ENCODE measurements at regions not wholly inside any gene's neighbourhood (a gene's known extent, or its start where the extent isn't known, plus 50 kb on each side); places are given as distances from the start of the nearest gene placed in this dataset.
A peak's percentile ranks its signal among the peaks of the same experiment; 100 is the strongest.

DNA sequence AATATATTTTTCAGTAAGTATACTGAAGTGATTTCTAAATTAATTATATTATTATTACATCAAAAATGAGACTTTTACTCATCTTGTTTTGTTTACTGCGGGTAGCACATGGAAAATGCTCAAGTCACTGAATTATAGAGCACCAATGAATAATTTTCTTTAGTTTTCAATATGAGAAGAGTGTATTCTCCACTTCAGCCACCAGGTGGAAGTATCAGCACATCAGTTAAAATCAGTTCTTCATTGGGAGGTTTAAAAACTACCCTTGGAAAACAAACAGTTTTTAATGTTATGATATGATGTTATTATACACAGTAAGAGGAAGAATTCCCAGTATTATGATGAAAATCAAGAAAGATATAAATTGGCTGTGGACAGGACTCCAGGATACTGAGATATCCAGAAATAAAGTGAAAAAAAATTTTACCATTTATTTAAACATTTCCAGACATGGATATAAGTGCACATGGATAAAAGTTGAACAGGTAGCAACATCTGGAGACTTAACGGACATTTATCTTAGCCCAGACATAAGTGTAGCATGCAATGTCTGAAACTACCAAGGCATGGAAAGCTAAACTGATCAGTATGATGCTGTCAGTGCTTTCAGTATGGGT is 467.3 kb downstream of the KCNJ2 start:
- H3K36me3 ChIP-seq (ENCODE audit: insufficient read depth, low read length, poor library complexity, severe bottlenecking) = no peaks in the 10 kb centered on the region
- BruUV-seq (replicated peaks) = no TSS peak
- ChIA-PET POLR2A (ENCODE audit: low non-redundant PET) (no interaction called here), CTCF (no interaction called here)
- no peak for TF ChIP-seq EZH2 (IDR thresholded peaks at IDR 0.05; ENCODE audit: borderline replicate concordance, low read depth, low read length, poor library complexity, severe bottlenecking)
- TF ChIP-seq, protein P1, sequence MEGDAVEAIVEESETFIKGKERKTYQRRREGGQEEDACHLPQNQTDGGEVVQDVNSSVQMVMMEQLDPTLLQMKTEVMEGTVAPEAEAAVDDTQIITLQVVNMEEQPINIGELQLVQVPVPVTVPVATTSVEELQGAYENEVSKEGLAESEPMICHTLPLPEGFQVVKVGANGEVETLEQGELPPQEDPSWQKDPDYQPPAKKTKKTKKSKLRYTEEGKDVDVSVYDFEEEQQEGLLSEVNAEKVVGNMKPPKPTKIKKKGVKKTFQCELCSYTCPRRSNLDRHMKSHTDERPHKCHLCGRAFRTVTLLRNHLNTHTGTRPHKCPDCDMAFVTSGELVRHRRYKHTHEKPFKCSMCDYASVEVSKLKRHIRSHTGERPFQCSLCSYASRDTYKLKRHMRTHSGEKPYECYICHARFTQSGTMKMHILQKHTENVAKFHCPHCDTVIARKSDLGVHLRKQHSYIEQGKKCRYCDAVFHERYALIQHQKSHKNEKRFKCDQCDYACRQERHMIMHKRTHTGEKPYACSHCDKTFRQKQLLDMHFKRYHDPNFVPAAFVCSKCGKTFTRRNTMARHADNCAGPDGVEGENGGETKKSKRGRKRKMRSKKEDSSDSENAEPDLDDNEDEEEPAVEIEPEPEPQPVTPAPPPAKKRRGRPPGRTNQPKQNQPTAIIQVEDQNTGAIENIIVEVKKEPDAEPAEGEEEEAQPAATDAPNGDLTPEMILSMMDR (conservative IDR thresholded peaks at IDR 0.05; ENCODE audit: low read depth, low read length) = peak; percentile 72
- intact Hi-C loops (cut with micrococcal nuclease; ENCODE audit: unreplicated experiment) = loop anchor here (1.0 to 5.0 kb wide), 3 partner anchors 446 to 1906 kb away; no protein-coding TSS in a partner anchor
- H3K27ac ChIP-seq (ENCODE audit: low read depth, low read length, poor library complexity, severe bottlenecking) = no peak overlapping the region
- no peaks in the 10 kb centered on the region for H3K4me1 ChIP-seq (ENCODE audit: insufficient read depth, low read length, poor library complexity, severe bottlenecking)
- no peaks in the 10 kb centered on the region for H3K9me3 ChIP-seq (ENCODE audit: low read depth, low read length, poor library complexity, severe bottlenecking)
- H3K27me3 ChIP-seq (replicated peaks; ENCODE audit: insufficient read depth, low read depth, low read length, poor library complexity) = no peaks in the 10 kb centered on the region
- no peak overlapping the region for H3K4me3 ChIP-seq (ENCODE audit: low read depth, low read length, poor library complexity, severe bottlenecking)
- peak; percentile 58 for DNase-seq (ENCODE audit: low spot score)

DNA sequence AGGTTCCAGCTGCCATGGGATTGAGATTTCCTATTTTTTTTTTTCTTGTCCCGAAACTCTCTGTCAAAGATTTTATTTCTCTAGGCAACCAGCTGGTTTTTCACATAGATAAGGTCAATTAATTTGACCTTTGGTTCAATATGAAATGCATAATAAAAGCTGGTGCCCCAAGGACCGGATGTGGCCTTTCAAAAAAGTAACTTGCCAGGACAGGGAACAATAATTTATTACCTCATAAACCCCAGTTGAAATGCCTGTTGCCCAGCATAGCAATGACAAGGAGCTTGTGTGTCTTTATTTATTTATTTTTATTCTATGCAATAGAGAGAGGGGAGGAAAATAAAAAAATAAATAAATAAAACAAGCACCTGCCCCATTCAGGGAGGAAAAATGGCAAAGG is 472.7 kb downstream of the KCNJ2 start:
- H3K27me3 ChIP-seq (replicated peaks; ENCODE audit: insufficient read depth, low read depth, low read length, poor library complexity) = no peaks in the 10 kb centered on the region
- intact Hi-C loops (cut with micrococcal nuclease; ENCODE audit: unreplicated experiment) = no loop called here
- no peak for DNase-seq (ENCODE audit: low spot score)
- H3K9me3 ChIP-seq (ENCODE audit: low read depth, low read length, poor library complexity, severe bottlenecking) = no peaks in the 10 kb centered on the region
- TF ChIP-seq, protein P1 (conservative IDR thresholded peaks at IDR 0.05; ENCODE audit: low read depth, low read length) = no peak
- TF ChIP-seq EZH2 (IDR thresholded peaks at IDR 0.05; ENCODE audit: borderline replicate concordance, low read depth, low read length, poor library complexity, severe bottlenecking) = no peak
- CTCF ChIA-PET = no interaction called here
- no TSS peak for BruUV-seq (replicated peaks)
- H3K4me3 ChIP-seq (ENCODE audit: low read depth, low read length, poor library complexity, severe bottlenecking) = no peak overlapping the region
- no peaks in the 10 kb centered on the region for H3K4me1 ChIP-seq (ENCODE audit: insufficient read depth, low read length, poor library complexity, severe bottlenecking)
- no peak overlapping the region for H3K27ac ChIP-seq (ENCODE audit: low read depth, low read length, poor library complexity, severe bottlenecking)
- no peaks in the 10 kb centered on the region for H3K36me3 ChIP-seq (ENCODE audit: insufficient read depth, low read length, poor library complexity, severe bottlenecking)
- POLR2A ChIA-PET (ENCODE audit: low non-redundant PET) = no interaction called here

DNA sequence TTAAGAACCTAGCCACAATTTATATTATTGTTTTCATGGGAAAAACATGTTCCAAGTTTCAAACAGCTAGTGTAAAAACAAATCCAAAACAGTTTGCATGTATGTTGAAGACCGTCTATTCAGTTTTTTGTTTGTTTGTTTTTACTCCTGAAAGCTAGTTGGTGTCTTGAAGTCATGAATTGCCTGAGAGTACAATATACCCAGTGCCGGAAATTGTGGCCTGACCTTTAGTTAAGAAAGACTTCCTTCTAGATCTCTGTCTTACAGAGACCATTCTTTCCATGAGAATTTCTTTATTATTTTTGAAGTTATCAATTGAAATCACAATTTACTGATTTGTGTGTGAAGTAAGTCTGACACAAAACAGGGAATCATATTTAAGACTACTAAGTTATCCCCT is 474.8 kb downstream of the KCNJ2 start:
- TF ChIP-seq, protein P1 (conservative IDR thresholded peaks at IDR 0.05; ENCODE audit: low read depth, low read length) = no peak
- no peak for TF ChIP-seq EZH2 (IDR thresholded peaks at IDR 0.05; ENCODE audit: borderline replicate concordance, low read depth, low read length, poor library complexity, severe bottlenecking)
- no peaks in the 10 kb centered on the region for H3K4me1 ChIP-seq (ENCODE audit: insufficient read depth, low read length, poor library complexity, severe bottlenecking)
- no peak overlapping the region for H3K4me3 ChIP-seq (ENCODE audit: low read depth, low read length, poor library complexity, severe bottlenecking)
- ChIA-PET CTCF (no interaction called here), POLR2A (ENCODE audit: low non-redundant PET) (no interaction called here)
- no peaks in the 10 kb centered on the region for H3K27me3 ChIP-seq (replicated peaks; ENCODE audit: insufficient read depth, low read depth, low read length, poor library complexity)
- no TSS peak for BruUV-seq (replicated peaks)
- H3K27ac ChIP-seq (ENCODE audit: low read depth, low read length, poor library complexity, severe bottlenecking) = no peak overlapping the region
- no peaks in the 10 kb centered on the region for H3K9me3 ChIP-seq (ENCODE audit: low read depth, low read length, poor library complexity, severe bottlenecking)
- DNase-seq (ENCODE audit: low spot score) = no peak
- intact Hi-C loops (cut with micrococcal nuclease; ENCODE audit: unreplicated experiment) = no loop called here
- H3K36me3 ChIP-seq (ENCODE audit: insufficient read depth, low read length, poor library complexity, severe bottlenecking) = no peaks in the 10 kb centered on the region
